ENCODE measurements at regions not wholly inside any gene's neighbourhood (a gene's known extent, or its start where the extent isn't known, plus 50 kb on each side); places are given as distances from the start of the nearest gene placed in this dataset.
A peak's percentile ranks its signal among the peaks of the same experiment; 100 is the strongest.

GRCh38 chr3:184489268-184489841 lies 72.2 kb upstream of the EPHB3 start:
- 30% methylated on average over 3 of the region's 3 CpGs for WGBS
- H3K27ac ChIP-seq = no peak overlapping the region
- no peak for DNase-seq (ENCODE audit: low spot score in 2 of 2)
- H3K27me3 ChIP-seq = peaks cover 24% of the 10 kb centered on the region
- no peaks in the 10 kb centered on the region for H3K36me3 ChIP-seq
- no peaks in the 10 kb centered on the region for H3K9me3 ChIP-seq
- H3K4me1 ChIP-seq = peaks cover 39% of the 10 kb centered on the region
- TF ChIP-seq EP300 (IDR thresholded peaks at IDR 0.05) (no peak), POLR2AphosphoS5 (IDR thresholded peaks at IDR 0.05) (no peak), CTCF (IDR thresholded peaks at IDR 0.05) (no peak), POLR2A (IDR thresholded peaks at IDR 0.05) (no peak)
- no peak overlapping the region for H3K4me3 ChIP-seq

- WGBS = 80% methylated on average over 30 of the region's 31 CpGs
- peaks cover 24% of the 10 kb centered on the region for H3K27me3 ChIP-seq
These were observed 70.5 kb upstream of the EPHB3 start for GRCh38 chr3:184491011-184491576.

GRCh38 chr3:184491867-184492615 lies 69.5 kb upstream of the EPHB3 start:
- Histone ChIP-seq H3K27me3 (peaks cover 24% of the 10 kb centered on the region), H3K4me3 (peak overlapping the region; percentile 38), H3K27ac (no peak overlapping the region), H3K4me1 (peaks cover 48% of the 10 kb centered on the region), H3K36me3 (no peaks in the 10 kb centered on the region), H3K9me3 (no peaks in the 10 kb centered on the region)
- no peak for DNase-seq (ENCODE audit: low spot score in 2 of 2)
- TF ChIP-seq POLR2A (IDR thresholded peaks at IDR 0.05) = no peak
- TF ChIP-seq CTCF (IDR thresholded peaks at IDR 0.05) = no peak
- 30% methylated on average over 34 of the region's 34 CpGs for WGBS

More at GRCh38 chr3:184491011-184491576, 70.5 kb upstream of the EPHB3 start:
- TF ChIP-seq CTCF (IDR thresholded peaks at IDR 0.05) = no peak
- no peak overlapping the region for H3K27ac ChIP-seq
- no peak for DNase-seq (ENCODE audit: low spot score in 2 of 2)
- H3K4me1 ChIP-seq = peaks cover 41% of the 10 kb centered on the region
- H3K36me3 ChIP-seq = no peaks in the 10 kb centered on the region
- no peaks in the 10 kb centered on the region for H3K9me3 ChIP-seq
- no peak overlapping the region for H3K4me3 ChIP-seq

- DNase-seq (ENCODE audit: low spot score in 2 of 2) = no peak
- TF ChIP-seq CTCF (IDR thresholded peaks at IDR 0.05) (no peak), POLR2A (IDR thresholded peaks at IDR 0.05) (no peak), POLR2AphosphoS5 (IDR thresholded peaks at IDR 0.05) (no peak), EP300 (IDR thresholded peaks at IDR 0.05) (no peak)
- peaks cover 19% of the 10 kb centered on the region for H3K27me3 ChIP-seq
- H3K4me3 ChIP-seq = no peak overlapping the region
- peaks cover 40% of the 10 kb centered on the region for H3K4me1 ChIP-seq
- 68% methylated on average over 3 of the region's 3 CpGs for WGBS
- no peaks in the 10 kb centered on the region for H3K36me3 ChIP-seq
- peaks cover under 1% of the 10 kb centered on the region for H3K9me3 ChIP-seq
- H3K27ac ChIP-seq = no peak overlapping the region
These were observed 64.7 kb upstream of the EPHB3 start for GRCh38 chr3:184496933-184497332.

- WGBS = 67% methylated on average over 2 of the region's 2 CpGs
- H3K4me1 ChIP-seq = peaks cover 33% of the 10 kb centered on the region
- no peak overlapping the region for H3K4me3 ChIP-seq
- H3K36me3 ChIP-seq = no peaks in the 10 kb centered on the region
- DNase-seq (ENCODE audit: low spot score in 2 of 2) = no peak
- no peak for TF ChIP-seq EP300 (IDR thresholded peaks at IDR 0.05)
- no peak for TF ChIP-seq CTCF (IDR thresholded peaks at IDR 0.05)
- no peak for TF ChIP-seq POLR2A (IDR thresholded peaks at IDR 0.05)
- TF ChIP-seq POLR2AphosphoS5 (IDR thresholded peaks at IDR 0.05) = no peak
- peaks cover 5% of the 10 kb centered on the region for H3K9me3 ChIP-seq
- peaks cover 14% of the 10 kb centered on the region for H3K27me3 ChIP-seq
- no peak overlapping the region for H3K27ac ChIP-seq
These were observed 63.8 kb upstream of the EPHB3 start for GRCh38 chr3:184497804-184498203.
